ENCODE measurements at regions not wholly inside any gene's neighbourhood (a gene's known extent, or its start where the extent isn't known, plus 50 kb on each side); places are given as distances from the start of the nearest gene placed in this dataset.

DNA sequence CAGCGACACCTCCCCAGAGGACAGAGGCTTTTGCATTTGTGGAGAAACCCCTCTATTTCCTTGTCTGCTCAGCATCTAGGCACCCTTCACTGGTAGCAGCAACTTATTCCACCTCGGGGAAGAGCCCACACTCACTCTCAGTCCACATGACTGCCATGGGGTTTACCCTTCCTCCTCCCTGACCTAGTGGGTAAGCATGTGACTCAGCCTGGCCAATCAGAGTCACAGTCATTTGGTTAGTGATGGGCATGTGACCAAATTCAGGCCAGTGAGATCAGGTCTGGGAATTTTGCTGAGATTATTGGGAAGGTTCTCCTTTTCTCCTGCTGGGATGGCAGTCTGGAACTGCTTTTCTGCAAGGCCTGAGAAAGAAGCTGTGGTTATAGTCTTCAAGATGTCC is 145.7 kb upstream of the PHACTR3 start:
- TF ChIP-seq, protein P1, sequence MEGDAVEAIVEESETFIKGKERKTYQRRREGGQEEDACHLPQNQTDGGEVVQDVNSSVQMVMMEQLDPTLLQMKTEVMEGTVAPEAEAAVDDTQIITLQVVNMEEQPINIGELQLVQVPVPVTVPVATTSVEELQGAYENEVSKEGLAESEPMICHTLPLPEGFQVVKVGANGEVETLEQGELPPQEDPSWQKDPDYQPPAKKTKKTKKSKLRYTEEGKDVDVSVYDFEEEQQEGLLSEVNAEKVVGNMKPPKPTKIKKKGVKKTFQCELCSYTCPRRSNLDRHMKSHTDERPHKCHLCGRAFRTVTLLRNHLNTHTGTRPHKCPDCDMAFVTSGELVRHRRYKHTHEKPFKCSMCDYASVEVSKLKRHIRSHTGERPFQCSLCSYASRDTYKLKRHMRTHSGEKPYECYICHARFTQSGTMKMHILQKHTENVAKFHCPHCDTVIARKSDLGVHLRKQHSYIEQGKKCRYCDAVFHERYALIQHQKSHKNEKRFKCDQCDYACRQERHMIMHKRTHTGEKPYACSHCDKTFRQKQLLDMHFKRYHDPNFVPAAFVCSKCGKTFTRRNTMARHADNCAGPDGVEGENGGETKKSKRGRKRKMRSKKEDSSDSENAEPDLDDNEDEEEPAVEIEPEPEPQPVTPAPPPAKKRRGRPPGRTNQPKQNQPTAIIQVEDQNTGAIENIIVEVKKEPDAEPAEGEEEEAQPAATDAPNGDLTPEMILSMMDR (conservative IDR thresholded peaks at IDR 0.05 in 1 of 2, IDR thresholded peaks at IDR 0.05 in 1 of 2; ENCODE audit: low read depth in 1 of 2, low read length in 2 of 2), result no peak
- TF ChIP-seq EZH2 (IDR thresholded peaks at IDR 0.05; ENCODE audit: low read length, missing control alignments), result no peak

All from fibroblast of lung (primary cell).